ENCODE measurements at regions not wholly inside any gene's neighbourhood (a gene's known extent, or its start where the extent isn't known, plus 50 kb on each side); places are given as distances from the start of the nearest gene placed in this dataset.
"Not testable (repeated sequence)": the region's sequence is repeated elsewhere in the genome, so short reads cannot be mapped to it uniquely, and the experiment has no call there.

- intact Hi-C loops (cut with DNase I); ATAC-seq; H3K9me3 ChIP-seq; DNase-seq; H3K4me3 ChIP-seq; H3K27me3 ChIP-seq; H3K27ac ChIP-seq; H3K36me3 ChIP-seq; H3K4me1 ChIP-seq: not testable (repeated sequence)
Measured at GRCh38 chr15:22358932-22359331, 99.8 kb upstream of the GOLGA6L22 start.

- H3K4me1 ChIP-seq; H3K4me3 ChIP-seq; H3K27me3 ChIP-seq; H3K9me3 ChIP-seq; H3K27ac ChIP-seq; H3K36me3 ChIP-seq; intact Hi-C loops (cut with DNase I); ATAC-seq; DNase-seq: not testable (repeated sequence)
- WGBS, 2 donors: 0 to 5% methylated on average over 2 of the region's 5 CpGs
Measured at GRCh38 chr15:22359587-22359986, 99.1 kb upstream of the GOLGA6L22 start.

- 55 to 66% methylated on average over 4 to 5 of the region's 7 CpGs for WGBS, 2 donors
- H3K27me3 ChIP-seq; H3K9me3 ChIP-seq; H3K4me1 ChIP-seq; H3K4me3 ChIP-seq; DNase-seq; H3K27ac ChIP-seq; H3K36me3 ChIP-seq; intact Hi-C loops (cut with DNase I): not testable (repeated sequence)
- peak in 2 of 8 donors; percentile 16 to 19 for ATAC-seq
Measured at GRCh38 chr15:22360696-22361095, 98.0 kb upstream of the GOLGA6L22 start.

GRCh38 chr15:22362502-22362901 lies 96.2 kb upstream of the GOLGA6L22 start:
- H3K36me3 ChIP-seq; intact Hi-C loops (cut with DNase I); H3K27ac ChIP-seq; H3K4me1 ChIP-seq; H3K4me3 ChIP-seq; DNase-seq; H3K27me3 ChIP-seq; H3K9me3 ChIP-seq; ATAC-seq: not testable (repeated sequence)
- WGBS, 2 donors: 28% methylated on average over 2 of the region's 3 CpGs; no CpG with 5 or more reads in 1 of the 2 donors

- DNase-seq; H3K27me3 ChIP-seq; H3K27ac ChIP-seq; H3K36me3 ChIP-seq; H3K4me1 ChIP-seq; intact Hi-C loops (cut with DNase I); H3K4me3 ChIP-seq; H3K9me3 ChIP-seq: not testable (repeated sequence)
- WGBS, 2 donors: 55 to 67% methylated on average over 11 to 12 of the region's 35 CpGs
- ATAC-seq: peak in 4 of 8 donors; percentile 35 to 72 (median 48)
Measured at GRCh38 chr15:22371246-22371834, 87.4 kb upstream of the GOLGA6L22 start.

GRCh38 chr15:22374531-22374930 lies 84.2 kb upstream of the GOLGA6L22 start:
- H3K4me1 ChIP-seq; DNase-seq; ATAC-seq; H3K27me3 ChIP-seq; H3K27ac ChIP-seq; H3K36me3 ChIP-seq; H3K4me3 ChIP-seq; intact Hi-C loops (cut with DNase I); H3K9me3 ChIP-seq: not testable (repeated sequence)
- 65 to 82% methylated on average over 3 to 4 of the region's 8 CpGs for WGBS, 2 donors

GRCh38 chr15:22375829-22376228 lies 82.9 kb upstream of the GOLGA6L22 start:
- H3K36me3 ChIP-seq; intact Hi-C loops (cut with DNase I); H3K4me1 ChIP-seq; H3K9me3 ChIP-seq; H3K4me3 ChIP-seq; ATAC-seq; H3K27ac ChIP-seq; DNase-seq; H3K27me3 ChIP-seq: not testable (repeated sequence)
- 80 to 89% methylated on average over 1 of the region's 1 CpG for WGBS, 2 donors

- H3K9me3 ChIP-seq; ATAC-seq; H3K27ac ChIP-seq; intact Hi-C loops (cut with DNase I); H3K27me3 ChIP-seq; H3K4me3 ChIP-seq; H3K4me1 ChIP-seq; H3K36me3 ChIP-seq; DNase-seq: not testable (repeated sequence)
- no CpG with 5 or more reads among the region's 10 CpGs for WGBS, 2 donors
Measured at GRCh38 chr15:22377859-22378258, 80.8 kb upstream of the GOLGA6L22 start.

- H3K4me3 ChIP-seq; H3K27me3 ChIP-seq; H3K9me3 ChIP-seq; ATAC-seq; H3K27ac ChIP-seq; H3K4me1 ChIP-seq; H3K36me3 ChIP-seq; DNase-seq; intact Hi-C loops (cut with DNase I): not testable (repeated sequence)
- WGBS, 2 donors: 88% methylated on average over 6 of the region's 9 CpGs; no CpG with 5 or more reads in 1 of the 2 donors
Measured at GRCh38 chr15:22387691-22388090, 71.0 kb upstream of the GOLGA6L22 start.

GRCh38 chr15:22388365-22388764 lies 70.3 kb upstream of the GOLGA6L22 start:
- H3K36me3 ChIP-seq; H3K9me3 ChIP-seq; H3K27ac ChIP-seq; H3K4me1 ChIP-seq; H3K27me3 ChIP-seq; H3K4me3 ChIP-seq; intact Hi-C loops (cut with DNase I); DNase-seq: not testable (repeated sequence)
- peak in 4 of 8 donors; percentile 26 to 71 (median 44) for ATAC-seq
- WGBS, 2 donors: 41 to 49% methylated on average over 3 of the region's 7 CpGs

- H3K4me1 ChIP-seq; H3K27ac ChIP-seq; intact Hi-C loops (cut with DNase I); DNase-seq; H3K4me3 ChIP-seq; H3K9me3 ChIP-seq; H3K27me3 ChIP-seq; H3K36me3 ChIP-seq: not testable (repeated sequence)
- ATAC-seq: peak in 1 of 8 donors; percentile 7
- WGBS, 2 donors: 94 to 95% methylated on average over 1 of the region's 5 CpGs
Measured at GRCh38 chr15:22401207-22401606, 57.5 kb upstream of the GOLGA6L22 start.

- H3K4me1 ChIP-seq; H3K4me3 ChIP-seq; ATAC-seq; intact Hi-C loops (cut with DNase I); H3K36me3 ChIP-seq; H3K9me3 ChIP-seq; H3K27ac ChIP-seq; H3K27me3 ChIP-seq; DNase-seq: not testable (repeated sequence)
- 91 to 100% methylated on average over 1 of the region's 7 CpGs for WGBS, 2 donors
Measured at GRCh38 chr15:22401703-22402102, 57.0 kb upstream of the GOLGA6L22 start.

Data from heart right ventricle (tissue), 16 donors.